PC-3 (cell line): ENCODE measurements at regions not wholly inside any gene's neighbourhood (a gene's known extent, or its start where the extent isn't known, plus 50 kb on each side); places are given as distances from the start of the nearest gene placed in this dataset.

Experiments used
- EZH2 ChIP-seq: fragments of 300-600 bp; sonication (generic); IDR thresholded peaks from one replicate; pipeline ENCODE4 v1.6.1; 2017; ENCODE audit warnings: antibody characterized with exemption, mild to moderate bottlenecking, low read length; ENCODE audit not compliant: unreplicated experiment
- EZH2phosphoT487 ChIP-seq: fragments of 300-600 bp; sonication (generic); IDR thresholded peaks from 2 replicates; pipeline ENCODE4 v1.6.1; 2018; ENCODE audit warnings: mild to moderate bottlenecking, antibody characterized with exemption, low read length, borderline replicate concordance

GRCh38 chr14:84961637-84962036 is 568.3 kb upstream of the FLRT2 start:
- TF ChIP-seq EZH2 = no peak
- no peak for TF ChIP-seq EZH2phosphoT487
